ENCODE measurements at regions not wholly inside any gene's neighbourhood (a gene's known extent, or its start where the extent isn't known, plus 50 kb on each side); places are given as distances from the start of the nearest gene placed in this dataset.

- TF ChIP-seq SNAI2 (CRISPR knock-in tag; IDR thresholded peaks at IDR 0.05) (no peak), PATZ1 (CRISPR knock-in tag; IDR thresholded peaks at IDR 0.05; ENCODE audit: borderline replicate concordance) (no peak), TCF4 (CRISPR knock-in tag; IDR thresholded peaks at IDR 0.05; ENCODE audit: borderline replicate concordance) (no peak), ESRRG (CRISPR knock-in tag; IDR thresholded peaks at IDR 0.05) (no peak)
- no peak for ATAC-seq
These were observed 342.6 kb upstream of the B3GAT1 start for GRCh38 chr11:134754521-134755198.

GRCh38 chr11:134753771-134754520 is 341.9 kb upstream of the B3GAT1 start:
- no peak for ATAC-seq
- no peak for TF ChIP-seq CSDC2 (CRISPR knock-in tag; IDR thresholded peaks at IDR 0.05)

GRCh38 chr11:134752964-134753770 is 341.1 kb upstream of the B3GAT1 start:
- no peak for ATAC-seq
- TF ChIP-seq POU6F1 (CRISPR knock-in tag; IDR thresholded peaks at IDR 0.05; ENCODE audit: borderline replicate concordance, low read depth) = no peak
- TF ChIP-seq CSRNP3 (CRISPR knock-in tag; IDR thresholded peaks at IDR 0.05) = no peak
- no peak for TF ChIP-seq GLIS3 (CRISPR knock-in tag; IDR thresholded peaks at IDR 0.05)
- no peak for TF ChIP-seq RARB (CRISPR knock-in tag; IDR thresholded peaks at IDR 0.05)
- TF ChIP-seq BACH2 (CRISPR knock-in tag; IDR thresholded peaks at IDR 0.05; ENCODE audit: borderline replicate concordance) = no peak
- TF ChIP-seq OSR1 (CRISPR knock-in tag; IDR thresholded peaks at IDR 0.05) = no peak
- TF ChIP-seq ESRRG (CRISPR knock-in tag; IDR thresholded peaks at IDR 0.05) = no peak
- TF ChIP-seq TSHZ2 (CRISPR knock-in tag; IDR thresholded peaks at IDR 0.05) = no peak
- TF ChIP-seq ZFP3 (CRISPR knock-in tag; IDR thresholded peaks at IDR 0.05) = no peak
- no peak for TF ChIP-seq TOX (CRISPR knock-in tag; IDR thresholded peaks at IDR 0.05; ENCODE audit: borderline replicate concordance)
- no peak for TF ChIP-seq CSDC2 (CRISPR knock-in tag; IDR thresholded peaks at IDR 0.05)
- TF ChIP-seq ARNTL (CRISPR knock-in tag; IDR thresholded peaks at IDR 0.05; ENCODE audit: borderline replicate concordance, low read depth) = no peak
- no peak for TF ChIP-seq PATZ1 (CRISPR knock-in tag; IDR thresholded peaks at IDR 0.05; ENCODE audit: borderline replicate concordance)
- no peak for TF ChIP-seq ZNF565 (CRISPR knock-in tag; conservative IDR thresholded peaks at IDR 0.05; ENCODE audit: low read depth)
- no peak for TF ChIP-seq ZNF70 (CRISPR knock-in tag; IDR thresholded peaks at IDR 0.05)
- no peak for TF ChIP-seq SNAI2 (CRISPR knock-in tag; IDR thresholded peaks at IDR 0.05)
- TF ChIP-seq ISL1 (CRISPR knock-in tag; IDR thresholded peaks at IDR 0.05) = no peak
- no peak for TF ChIP-seq ZC3H10 (CRISPR knock-in tag; IDR thresholded peaks at IDR 0.05)
- TF ChIP-seq TCF4 (CRISPR knock-in tag; IDR thresholded peaks at IDR 0.05; ENCODE audit: borderline replicate concordance) = no peak
- no peak for TF ChIP-seq PPARA (CRISPR knock-in tag; IDR thresholded peaks at IDR 0.05; ENCODE audit: borderline replicate concordance)
